Tibial artery (tissue), 4 donors: ENCODE measurements at regions not wholly inside any gene's neighbourhood (a gene's known extent, or its start where the extent isn't known, plus 50 kb on each side); places are given as distances from the start of the nearest gene placed in this dataset.

Experiments
- DNase-seq, 2 donors: peaks; one replicate each; pipeline ENCODE4 v3.0.0-alpha.2; 2019
- H3K27ac ChIP-seq, 2 donors: fragments of 200-600 bp; sonication (generic) in 1 of 2; 1 replicate in 1 of 2; 2 replicates in 1 of 2; pipeline ENCODE4 v1.5.1; 2018 to 2019; ENCODE audit warnings: mild to moderate bottlenecking in 1 of 2
- H3K27me3 ChIP-seq, 2 donors: fragments of 200-600 bp; sonication (generic) in 1 of 2; one replicate each; pipeline versions ENCODE4 v1.5.1 to v1.6.0; 2016 to 2019
- H3K36me3 ChIP-seq, 3 donors: fragments of 200-600 bp; sonication (generic) in 2 of 3; one replicate each; pipeline ENCODE4 v1.5.1; 2016 to 2019; ENCODE audit warnings: mild to moderate bottlenecking in 2 of 3
- H3K4me1 ChIP-seq, 4 donors: fragments of 200-600 bp; sonication (generic) in 2 of 4; 1 replicate in 3 of 4; 2 replicates in 1 of 4; pipeline ENCODE4 v1.5.1; 2016 to 2019
- H3K4me3 ChIP-seq, 2 donors: fragments of 200-600 bp; sonication (generic) in 1 of 2; 1 replicate in 1 of 2; 2 replicates in 1 of 2; pipeline ENCODE4 v1.5.1; 2018 to 2019; ENCODE audit warnings: mild to moderate bottlenecking in 2 of 2
- H3K9me3 ChIP-seq, 3 donors: fragments of 200-600 bp; sonication (generic) in 1 of 3; one replicate each; pipeline ENCODE4 v1.5.1; 2016 to 2019
- intact Hi-C: fragments of 100-400 bp; cut with DNase I; formaldehyde crosslinking; loops from one replicate; pipeline ENCODE4 v1.15.0; 2023; ENCODE audit warnings: low total_unique reads
- TF ChIP-seq, protein P1 (sequence below), 2 experiments: fragments of 200-600 bp in 1 of 2; fragments of 450-650 bp in 1 of 2; IDR thresholded peaks; one replicate each; pipeline ENCODE4 v1.5.1; 2017 to 2019; ENCODE audit warnings: antibody characterized with exemption in 2 of 2, mild to moderate bottlenecking in 1 of 2, moderate library complexity in 1 of 2

DNA sequence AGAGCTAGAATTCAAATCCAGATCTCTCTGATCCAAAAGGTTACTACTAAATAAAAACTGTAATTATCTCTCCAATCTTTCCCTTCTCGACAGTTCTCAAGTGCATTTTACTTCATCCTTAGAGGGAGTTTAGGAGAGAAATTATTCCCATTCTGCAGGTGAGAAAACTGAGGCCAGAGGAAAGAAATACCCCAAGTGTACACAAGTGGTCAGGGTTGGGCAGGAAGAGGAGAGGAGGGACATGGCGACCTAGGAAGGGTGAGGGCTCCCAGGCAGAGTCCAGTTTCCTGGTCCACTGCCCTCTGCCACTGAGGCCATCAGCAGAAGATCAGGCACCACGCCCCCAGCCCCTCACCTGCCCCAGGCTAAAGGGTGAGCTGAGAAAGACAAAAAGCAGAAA is 127.1 kb upstream of the RUNX3 start:
- Histone ChIP-seq H3K36me3 (no peaks in the 10 kb centered on the region), H3K4me1 (no peaks in the 10 kb centered on the region), H3K9me3 (no peaks in the 10 kb centered on the region), H3K4me3 (no peak overlapping the region), H3K27me3 (peaks cover 0 to 58% of the 10 kb centered on the region in 2 donors), H3K27ac (no peak overlapping the region)
- TF ChIP-seq, protein P1, sequence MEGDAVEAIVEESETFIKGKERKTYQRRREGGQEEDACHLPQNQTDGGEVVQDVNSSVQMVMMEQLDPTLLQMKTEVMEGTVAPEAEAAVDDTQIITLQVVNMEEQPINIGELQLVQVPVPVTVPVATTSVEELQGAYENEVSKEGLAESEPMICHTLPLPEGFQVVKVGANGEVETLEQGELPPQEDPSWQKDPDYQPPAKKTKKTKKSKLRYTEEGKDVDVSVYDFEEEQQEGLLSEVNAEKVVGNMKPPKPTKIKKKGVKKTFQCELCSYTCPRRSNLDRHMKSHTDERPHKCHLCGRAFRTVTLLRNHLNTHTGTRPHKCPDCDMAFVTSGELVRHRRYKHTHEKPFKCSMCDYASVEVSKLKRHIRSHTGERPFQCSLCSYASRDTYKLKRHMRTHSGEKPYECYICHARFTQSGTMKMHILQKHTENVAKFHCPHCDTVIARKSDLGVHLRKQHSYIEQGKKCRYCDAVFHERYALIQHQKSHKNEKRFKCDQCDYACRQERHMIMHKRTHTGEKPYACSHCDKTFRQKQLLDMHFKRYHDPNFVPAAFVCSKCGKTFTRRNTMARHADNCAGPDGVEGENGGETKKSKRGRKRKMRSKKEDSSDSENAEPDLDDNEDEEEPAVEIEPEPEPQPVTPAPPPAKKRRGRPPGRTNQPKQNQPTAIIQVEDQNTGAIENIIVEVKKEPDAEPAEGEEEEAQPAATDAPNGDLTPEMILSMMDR (IDR thresholded peaks at IDR 0.05): no peak
- intact Hi-C loops: no loop called here
- no peak for DNase-seq

DNA sequence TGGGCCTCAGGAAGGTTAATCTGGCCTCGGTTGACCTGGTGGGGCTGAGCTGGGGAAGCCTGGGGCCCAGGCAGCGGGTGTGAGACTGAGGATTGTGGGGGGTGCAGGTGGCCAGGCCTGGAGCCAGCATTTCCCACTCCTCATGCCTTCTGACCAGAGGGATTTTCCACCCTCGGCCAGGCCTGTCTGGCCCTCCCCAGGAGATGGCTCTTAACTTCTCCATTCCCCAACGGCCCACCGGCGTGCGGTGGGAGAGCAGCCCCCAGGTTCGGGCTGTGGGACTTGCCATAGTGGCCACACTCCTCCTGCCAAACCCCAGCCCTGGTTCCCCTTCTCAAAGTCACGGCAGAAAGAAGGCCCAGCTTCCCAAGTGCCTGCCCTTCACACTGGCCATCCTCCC is 126.5 kb upstream of the RUNX3 start:
- no peak overlapping the region for H3K4me3 ChIP-seq
- no peak for DNase-seq
- peaks cover 0 to 54% of the 10 kb centered on the region in 2 donors for H3K27me3 ChIP-seq
- H3K9me3 ChIP-seq: no peaks in the 10 kb centered on the region
- H3K27ac ChIP-seq: no peak overlapping the region
- intact Hi-C loops: no loop called here
- TF ChIP-seq, protein P1 (IDR thresholded peaks at IDR 0.05): no peak
- no peaks in the 10 kb centered on the region for H3K4me1 ChIP-seq
- H3K36me3 ChIP-seq: no peaks in the 10 kb centered on the region

DNA sequence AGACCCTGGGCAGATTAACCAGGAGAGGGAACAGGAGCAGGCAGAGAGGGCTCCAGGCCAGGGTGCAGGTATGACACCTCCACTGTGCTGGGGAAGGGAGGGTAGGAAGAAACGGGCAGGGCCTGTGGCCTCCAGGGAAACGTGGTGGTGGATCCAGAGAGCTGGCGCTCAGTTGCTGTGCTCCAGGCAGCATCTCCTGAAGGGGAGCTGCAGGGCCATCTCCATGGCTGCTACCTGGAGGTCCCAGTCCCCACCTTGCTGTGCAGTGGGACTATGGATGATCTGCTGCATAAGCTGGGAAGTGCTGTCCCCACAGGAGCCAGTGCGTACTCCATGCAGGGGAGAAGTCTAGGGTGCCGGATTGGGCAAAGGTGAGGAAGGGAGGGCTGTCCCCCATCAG is 125.9 kb upstream of the RUNX3 start:
- H3K36me3 ChIP-seq: no peaks in the 10 kb centered on the region
- H3K4me1 ChIP-seq: no peaks in the 10 kb centered on the region
- H3K9me3 ChIP-seq: no peaks in the 10 kb centered on the region
- intact Hi-C loops: no loop called here
- TF ChIP-seq, protein P1 (IDR thresholded peaks at IDR 0.05): no peak
- no peak for DNase-seq
- no peak overlapping the region for H3K27ac ChIP-seq
- H3K4me3 ChIP-seq: no peak overlapping the region
- peaks cover 0 to 52% of the 10 kb centered on the region in 2 donors for H3K27me3 ChIP-seq

DNA sequence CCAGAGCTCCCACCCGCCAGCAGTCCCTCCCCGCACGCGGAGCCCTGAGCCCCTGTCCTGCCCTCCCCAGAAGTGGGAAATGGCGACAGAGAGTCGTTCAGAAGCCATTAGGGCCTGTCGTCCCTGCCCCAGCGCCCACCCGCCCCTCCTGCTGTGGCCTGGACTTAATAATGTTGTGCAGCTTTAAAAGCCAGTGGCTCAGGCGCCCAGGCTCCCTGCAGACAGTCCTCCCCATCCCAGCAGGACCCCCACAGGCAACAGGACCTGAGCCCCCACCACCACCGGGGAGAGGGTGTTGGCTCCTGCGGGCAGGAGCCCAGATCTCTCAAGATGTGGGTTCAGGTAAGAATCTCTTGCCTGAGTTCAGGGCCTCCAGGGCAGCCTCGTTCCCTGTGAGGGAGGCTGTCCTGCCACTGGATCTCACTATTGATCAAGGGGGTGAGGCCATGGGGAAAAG is 125.3 kb upstream of the RUNX3 start:
- intact Hi-C loops: no loop called here
- H3K27me3 ChIP-seq: peaks cover 0 to 54% of the 10 kb centered on the region in 2 donors
- H3K27ac ChIP-seq: no peak overlapping the region
- no peaks in the 10 kb centered on the region for H3K9me3 ChIP-seq
- TF ChIP-seq, protein P1 (IDR thresholded peaks at IDR 0.05): no peak
- no peaks in the 10 kb centered on the region for H3K36me3 ChIP-seq
- no peak for DNase-seq
- no peaks in the 10 kb centered on the region for H3K4me1 ChIP-seq
- no peak overlapping the region for H3K4me3 ChIP-seq

DNA sequence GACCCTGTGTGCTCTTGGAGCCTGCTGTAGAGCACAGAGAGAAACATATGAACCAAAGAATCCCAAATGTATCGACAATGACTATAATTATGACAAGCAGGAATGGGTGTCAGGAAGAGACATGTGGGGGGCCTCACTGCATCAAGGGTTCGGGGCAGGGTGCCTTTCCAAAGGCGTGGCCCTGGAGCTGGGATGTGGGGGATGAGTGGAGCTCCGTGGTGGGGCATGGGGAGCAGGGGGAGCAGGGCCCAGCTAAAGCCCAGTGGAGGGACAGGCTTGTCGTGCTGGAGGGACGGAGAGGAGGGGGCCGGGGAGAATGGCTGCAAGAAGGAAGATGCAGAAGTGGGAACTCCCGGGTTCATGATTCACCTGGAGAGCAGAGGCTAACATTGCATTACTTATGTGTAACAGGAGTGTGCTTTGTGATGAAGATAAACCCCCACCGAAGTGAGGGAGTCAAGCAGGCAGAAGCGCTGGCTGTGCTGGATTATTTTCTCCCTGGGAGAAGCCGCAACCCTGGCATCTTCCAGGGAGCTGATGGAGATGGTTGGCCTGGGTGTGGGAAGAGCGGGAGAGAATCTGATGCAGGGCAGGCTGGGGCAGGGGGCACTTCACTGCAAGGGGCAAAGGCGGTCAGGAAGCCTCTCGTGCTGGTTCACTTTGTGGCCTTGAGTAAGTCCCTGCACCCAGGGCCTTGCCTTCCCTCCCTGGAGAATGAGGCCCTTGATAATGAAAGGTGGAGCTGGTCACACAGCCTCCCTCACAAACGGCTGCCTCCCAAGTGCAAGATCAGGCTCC is 124.6 kb upstream of the RUNX3 start:
- Histone ChIP-seq H3K4me1 (no peaks in the 10 kb centered on the region), H3K9me3 (no peaks in the 10 kb centered on the region), H3K4me3 (no peak overlapping the region), H3K27ac (no peak overlapping the region), H3K27me3 (peaks cover 0 to 54% of the 10 kb centered on the region in 2 donors), H3K36me3 (no peaks in the 10 kb centered on the region)
- DNase-seq: no peak
- intact Hi-C loops: no loop called here
- TF ChIP-seq, protein P1 (IDR thresholded peaks at IDR 0.05): no peak
